Activated naive CD4-positive, alpha-beta T cell treated with anti-CD3 and anti-CD28 coated beads for 36 hours (primary cell): ENCODE measurements at regions not wholly inside any gene's neighbourhood (a gene's known extent, or its start where the extent isn't known, plus 50 kb on each side); places are given as distances from the start of the nearest gene placed in this dataset.
A peak's percentile ranks its signal among the peaks of the same experiment; 100 is the strongest.

ENCODE experiments used
- CTCF ChIA-PET: fragments of 350-600 bp; sonication (Branson Sonifier 250); formaldehyde crosslinking; loops from one replicate; lab custom pipeline; 2021; ENCODE audit warnings: antibody characterized with exemption; lab: Charles Lee
- DNase-seq: peaks from one replicate; pipeline ENCODE4 v3.0.0-alpha.2; 2020
- H3K27ac Mint-ChIP-seq: one replicate; pipeline ENCODE4 v1.8.0; 2021; ENCODE audit warnings: mild to moderate bottlenecking, mixed read lengths
- H3K27me3 Mint-ChIP-seq: one replicate; pipeline ENCODE4 v1.8.0; 2021; ENCODE audit warnings: low read depth, mixed read lengths
- H3K36me3 Mint-ChIP-seq: one replicate; pipeline ENCODE4 v1.8.0; 2021; ENCODE audit warnings: low read depth, mixed read lengths
- H3K4me1 Mint-ChIP-seq: one replicate; pipeline ENCODE4 v1.8.0; 2021; ENCODE audit warnings: low read depth, mixed read lengths
- H3K4me3 Mint-ChIP-seq: one replicate; pipeline ENCODE4 v1.8.0; 2021; ENCODE audit warnings: mild to moderate bottlenecking, moderate library complexity, mixed read lengths
- H3K9me3 Mint-ChIP-seq: one replicate; pipeline ENCODE4 v1.8.0; 2021; ENCODE audit warnings: mixed read lengths
- intact Hi-C: fragments of 100-400 bp; cut with micrococcal nuclease; formaldehyde crosslinking; loops from one replicate; pipeline ENCODE4 v1.15.1; 2023

DNA sequence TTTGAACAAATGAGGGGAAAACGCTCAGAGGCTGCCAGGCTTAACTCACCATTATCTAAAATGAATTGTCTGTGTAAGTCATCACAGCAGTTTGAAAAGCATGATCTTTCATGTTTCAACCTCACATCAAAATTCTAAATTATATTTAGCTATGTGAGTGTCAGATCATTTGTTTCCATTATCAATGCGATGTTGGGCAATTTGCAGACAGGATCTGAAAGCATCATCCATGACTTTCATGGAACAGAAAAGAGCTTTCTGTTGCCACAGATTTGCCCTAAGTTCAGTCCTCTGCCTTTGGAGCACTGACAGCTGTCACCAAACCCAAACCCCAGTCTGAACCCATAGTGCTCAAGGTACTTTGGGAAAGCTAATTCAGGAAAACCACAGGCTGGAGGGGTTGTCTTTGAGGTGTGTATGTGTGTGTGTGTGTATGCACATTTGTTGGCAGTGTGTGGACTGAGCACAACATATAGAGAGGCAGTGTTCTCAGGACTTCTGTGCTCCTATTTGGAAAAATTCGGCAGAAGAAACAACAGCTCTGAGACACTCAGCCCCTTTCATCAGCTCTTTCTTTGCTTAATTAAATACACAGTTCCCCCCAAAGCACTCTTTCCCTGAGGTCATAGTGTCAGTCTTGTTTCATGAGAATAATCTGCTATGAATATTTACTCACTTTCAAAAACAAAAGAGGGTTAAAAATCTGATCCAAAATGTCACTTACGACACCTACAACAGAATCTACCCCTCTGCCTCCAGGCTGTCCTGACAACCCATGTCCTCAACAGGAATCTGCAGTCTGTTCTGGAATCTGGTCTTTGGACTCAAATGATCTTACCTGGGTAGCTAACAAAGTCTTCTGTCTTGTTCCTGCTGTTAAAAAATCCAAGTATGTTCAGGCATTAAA lies 188.5 kb upstream of the KLF14 start:
- no peak for DNase-seq
- H3K9me3 Mint-ChIP-seq: no peaks in the 10 kb centered on the region
- H3K27ac Mint-ChIP-seq: peak overlapping the region; percentile 82
- H3K27me3 Mint-ChIP-seq: no peaks in the 10 kb centered on the region
- H3K4me3 Mint-ChIP-seq: no peak overlapping the region
- H3K36me3 Mint-ChIP-seq: peaks cover 67% of the 10 kb centered on the region
- CTCF ChIA-PET: interaction anchor here (0.7 to 1.3 kb wide), 6 partner anchors 8 to 36 kb away, joined by 3 to 6 read pairs (median 3); no protein-coding TSS in a partner anchor
- intact Hi-C loops: no loop called here
- H3K4me1 Mint-ChIP-seq: peaks cover 96% of the 10 kb centered on the region

DNA sequence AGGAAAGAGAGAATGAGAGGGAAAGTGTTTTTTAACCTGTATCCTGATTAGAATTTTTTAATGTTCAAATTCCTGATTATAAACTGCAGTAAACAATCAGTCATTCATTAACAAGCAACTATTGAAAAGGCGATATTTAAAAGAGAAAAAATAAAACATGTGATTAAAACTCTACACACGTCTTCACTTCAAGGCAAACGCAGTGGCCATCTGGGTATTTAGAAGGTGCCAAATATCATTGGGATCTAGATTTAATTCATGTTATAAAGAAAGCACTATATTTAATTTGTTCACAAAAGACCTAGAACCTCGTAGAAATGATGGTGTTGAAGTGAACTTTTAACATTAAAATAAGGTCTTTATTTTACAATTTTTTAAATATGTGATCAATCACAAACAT lies 189.4 kb upstream of the KLF14 start:
- CTCF ChIA-PET: interaction anchor here (1.0 kb wide), 1 partner anchor 27 kb away, joined by 3 read pairs; no protein-coding TSS in a partner anchor
- no peak overlapping the region for H3K4me3 Mint-ChIP-seq

DNA sequence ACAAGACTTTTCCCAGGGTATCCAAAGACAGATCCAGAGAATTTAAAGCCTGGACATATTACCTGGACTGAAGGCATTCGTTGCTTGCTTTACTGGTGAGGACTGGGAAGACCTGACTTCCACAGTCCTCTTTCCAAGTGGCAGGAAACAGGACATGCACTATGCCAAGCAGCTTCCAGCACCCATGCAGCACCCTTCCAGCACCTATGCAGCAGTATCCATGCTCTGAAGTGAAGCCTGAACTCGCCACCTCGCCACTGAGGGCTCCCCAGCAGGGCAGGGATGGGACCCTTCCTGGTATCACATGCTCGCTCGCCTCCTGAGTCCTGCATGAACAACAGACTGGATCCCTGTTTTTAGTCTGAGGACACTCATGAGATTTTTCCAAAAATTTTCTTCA lies 189.9 kb upstream of the KLF14 start:
- CTCF ChIA-PET: no interaction called here
- Mint-ChIP-seq H3K4me1 (peaks cover 95% of the 10 kb centered on the region), H3K27ac (peak overlapping the region; percentile 94), H3K9me3 (no peaks in the 10 kb centered on the region), H3K4me3 (no peak overlapping the region), H3K27me3 (no peaks in the 10 kb centered on the region), H3K36me3 (peaks cover 69% of the 10 kb centered on the region)
- no peak for DNase-seq
- intact Hi-C loops: no loop called here

More for the DNA sequence above, 189.4 kb upstream of the KLF14 start:
- H3K9me3 Mint-ChIP-seq: no peaks in the 10 kb centered on the region
- H3K27ac Mint-ChIP-seq: peak overlapping the region; percentile 82
- peaks cover 96% of the 10 kb centered on the region for H3K4me1 Mint-ChIP-seq
- H3K36me3 Mint-ChIP-seq: peaks cover 69% of the 10 kb centered on the region
- intact Hi-C loops: no loop called here
- no peaks in the 10 kb centered on the region for H3K27me3 Mint-ChIP-seq
- DNase-seq: no peak

DNA sequence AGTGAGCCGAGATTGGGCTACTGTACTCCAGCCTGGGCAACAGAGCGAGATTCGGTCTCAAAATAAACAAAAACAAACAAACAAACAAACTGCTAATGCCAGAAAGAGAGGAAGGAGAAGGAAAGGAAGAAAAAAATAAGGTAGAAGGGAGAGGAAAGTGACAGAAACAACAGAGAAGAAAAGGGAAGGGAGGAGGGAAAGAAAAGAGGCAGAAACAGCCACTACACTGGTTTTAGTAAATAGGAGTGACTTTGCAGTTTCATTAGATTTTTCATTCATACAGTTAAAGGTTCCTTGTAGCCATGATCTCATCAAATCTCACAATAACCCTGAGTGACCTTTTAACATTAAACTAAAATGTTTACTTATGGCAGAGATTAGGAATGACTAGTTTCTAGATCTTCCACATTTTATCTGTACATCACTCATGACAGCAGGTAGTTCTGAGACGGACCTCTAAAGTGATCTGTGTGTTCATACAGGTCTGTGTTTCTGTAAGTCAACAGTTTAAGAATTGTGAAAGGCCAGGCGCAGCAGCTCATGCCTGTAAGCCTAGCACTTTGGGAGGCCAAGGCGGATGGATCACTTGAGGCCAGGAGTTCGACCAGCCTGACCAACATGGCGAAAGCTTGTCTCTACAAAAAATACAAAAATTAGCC lies 191.3 kb upstream of the KLF14 start:
- Mint-ChIP-seq H3K9me3 (no peaks in the 10 kb centered on the region), H3K4me1 (peaks cover 93% of the 10 kb centered on the region), H3K36me3 (peaks cover 67% of the 10 kb centered on the region), H3K4me3 (no peak overlapping the region), H3K27ac (peak overlapping the region; percentile 94), H3K27me3 (no peaks in the 10 kb centered on the region)
- CTCF ChIA-PET: interaction anchor here (0.8 to 1.2 kb wide), 2 partner anchors 11 to 14 kb away, joined by 3 to 5 read pairs; no protein-coding TSS in a partner anchor
- DNase-seq: no peak
- intact Hi-C loops: no loop called here

DNA sequence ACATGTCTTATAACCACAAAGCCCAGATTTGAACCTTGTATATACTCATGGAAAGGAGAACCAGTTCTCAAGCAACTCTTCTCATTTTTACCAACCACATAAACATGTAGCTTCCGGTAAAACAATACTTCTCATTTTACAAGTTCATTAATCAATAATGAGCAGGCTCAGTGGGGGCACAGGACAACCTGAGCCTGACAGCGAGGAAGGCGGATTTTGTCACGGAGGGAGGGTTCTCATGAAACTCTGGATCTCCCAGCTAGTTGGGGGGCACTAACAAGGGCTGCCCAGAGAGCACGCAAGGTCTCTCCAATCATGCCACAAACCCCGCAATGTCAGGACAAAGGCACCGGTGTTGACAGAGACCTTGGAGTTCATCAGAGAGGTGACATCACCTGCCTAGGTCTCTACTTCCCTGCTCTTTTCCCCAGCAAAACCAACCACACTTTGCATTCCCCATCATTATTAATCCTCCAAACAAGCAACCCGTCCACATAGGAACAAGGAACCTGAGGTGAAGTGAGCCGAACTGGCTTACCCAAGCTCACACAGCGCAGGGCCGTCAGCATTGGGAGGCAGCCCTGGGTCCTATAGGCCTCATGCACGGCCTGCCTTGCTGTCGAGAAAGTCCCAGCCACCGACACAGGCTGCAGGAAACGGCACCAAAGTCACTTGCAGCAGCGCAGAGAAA lies 192.1 kb upstream of the KLF14 start:
- Mint-ChIP-seq H3K36me3 (peaks cover 65% of the 10 kb centered on the region), H3K27me3 (no peaks in the 10 kb centered on the region), H3K4me3 (no peak overlapping the region), H3K9me3 (no peaks in the 10 kb centered on the region), H3K4me1 (peaks cover 93% of the 10 kb centered on the region), H3K27ac (peak overlapping the region; percentile 94)
- CTCF ChIA-PET: interaction anchor here (1.0 to 1.2 kb wide), 2 partner anchors 13 to 30 kb away, joined by 3 to 5 read pairs; no protein-coding TSS in a partner anchor
- peak; percentile 61 for DNase-seq
- intact Hi-C loops: loop anchor here (1.0 kb wide), 2 partner anchors 8 to 13 kb away; no protein-coding TSS in a partner anchor

DNA sequence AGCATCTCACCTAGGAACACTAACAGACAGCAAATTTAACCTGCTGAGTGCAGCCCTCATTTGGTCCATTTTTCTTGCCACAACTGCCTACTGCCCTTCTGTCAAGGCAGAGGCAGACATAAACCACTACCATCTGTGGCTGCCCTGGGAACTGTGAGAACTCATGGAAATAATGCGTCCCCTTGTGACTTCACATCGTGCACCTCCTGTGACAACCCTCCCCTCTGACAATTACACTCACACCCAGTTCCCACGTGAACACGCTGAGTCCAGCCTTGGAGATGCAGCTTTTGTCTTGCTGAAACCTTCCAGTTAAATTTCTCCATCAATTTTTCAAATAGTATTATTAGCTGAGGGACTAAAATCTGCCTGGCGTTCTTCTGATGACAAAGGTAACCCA lies 193.1 kb upstream of the KLF14 start:
- Mint-ChIP-seq H3K9me3 (no peaks in the 10 kb centered on the region), H3K36me3 (peaks cover 69% of the 10 kb centered on the region), H3K27me3 (no peaks in the 10 kb centered on the region), H3K4me1 (peaks cover 93% of the 10 kb centered on the region), H3K27ac (peak overlapping the region; percentile 94), H3K4me3 (no peak overlapping the region)
- intact Hi-C loops: no loop called here
- no peak for DNase-seq
- CTCF ChIA-PET: interaction anchor here (1.2 kb wide), 1 partner anchor 30 kb away, joined by 4 read pairs; no protein-coding TSS in a partner anchor

DNA sequence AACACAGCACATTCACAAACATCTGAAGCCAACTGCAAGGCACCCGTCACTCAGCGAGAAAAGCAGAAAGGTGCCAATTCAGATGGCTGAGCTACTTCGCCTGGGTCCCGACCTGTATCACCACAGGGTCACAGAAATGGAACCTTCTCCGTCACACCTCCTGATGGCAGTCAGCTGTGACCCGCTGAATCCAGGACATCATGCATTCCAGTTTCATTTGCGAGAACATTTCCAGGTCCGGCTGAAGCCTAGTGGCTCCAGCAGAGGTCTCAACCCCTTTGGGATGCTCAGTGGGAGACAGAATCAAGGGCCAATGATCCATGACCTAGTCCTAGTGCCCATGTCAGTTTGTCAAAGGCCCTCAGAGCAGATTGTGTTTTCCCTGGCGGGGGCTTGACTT lies 193.6 kb upstream of the KLF14 start:
- DNase-seq: no peak
- intact Hi-C loops: no loop called here
- H3K4me3 Mint-ChIP-seq: no peak overlapping the region

DNA sequence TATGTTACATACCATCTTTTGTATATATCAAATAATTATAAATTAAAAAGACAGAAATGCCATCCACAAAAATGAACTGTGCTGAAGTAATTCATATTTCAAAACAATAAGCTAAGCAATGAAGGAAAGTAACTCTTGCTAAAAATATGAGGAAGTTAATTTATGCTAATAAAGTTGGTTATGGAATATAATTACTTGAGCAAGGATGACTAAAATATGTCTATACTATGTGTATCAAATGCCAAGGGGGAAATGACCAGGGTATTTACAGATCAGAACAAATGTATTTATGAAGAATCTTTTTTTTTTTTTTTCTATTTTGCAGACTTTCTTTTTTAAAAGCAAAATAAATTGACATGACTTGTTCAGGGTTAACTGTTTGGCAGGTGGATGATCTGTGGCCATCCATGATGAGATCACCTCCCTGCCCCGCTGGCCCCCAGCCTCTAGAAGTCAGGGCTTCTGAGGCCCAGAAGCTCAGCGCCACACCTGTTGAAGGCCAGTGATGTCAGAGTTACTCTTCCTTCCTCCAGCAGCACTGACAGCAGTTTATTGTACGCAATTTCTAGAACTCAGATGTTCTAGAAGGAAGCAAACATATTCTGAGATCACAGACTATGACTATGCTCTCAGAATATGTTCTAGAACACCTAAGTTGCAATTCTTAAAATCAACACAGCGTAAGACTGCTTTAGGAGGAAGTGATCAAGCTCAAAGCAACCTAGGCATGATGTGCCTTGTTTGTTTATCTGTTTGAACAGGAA lies 196.1 kb upstream of the KLF14 start:
- no peak overlapping the region for H3K4me3 Mint-ChIP-seq
- H3K4me1 Mint-ChIP-seq: peaks cover 92% of the 10 kb centered on the region
- peaks cover 73% of the 10 kb centered on the region for H3K36me3 Mint-ChIP-seq
- no peaks in the 10 kb centered on the region for H3K27me3 Mint-ChIP-seq
- intact Hi-C loops: no loop called here
- peak overlapping the region; percentile 91 for H3K27ac Mint-ChIP-seq
- DNase-seq: peak; percentile 42
- CTCF ChIA-PET: interaction anchor here (0.9 to 2.4 kb wide), 4 partner anchors 21 to 110 kb away, joined by 3 to 7 read pairs (median 4); no protein-coding TSS in a partner anchor
- H3K9me3 Mint-ChIP-seq: no peaks in the 10 kb centered on the region

More for the DNA sequence above, 193.6 kb upstream of the KLF14 start:
- Mint-ChIP-seq H3K36me3 (peaks cover 71% of the 10 kb centered on the region), H3K27ac (peak overlapping the region; percentile 94), H3K27me3 (no peaks in the 10 kb centered on the region), H3K4me1 (peaks cover 91% of the 10 kb centered on the region), H3K9me3 (no peaks in the 10 kb centered on the region)
- CTCF ChIA-PET: interaction anchor here (0.6 to 1.2 kb wide), 2 partner anchors 31 to 619 kb away, joined by 3 to 4 read pairs; no protein-coding TSS in a partner anchor

DNA sequence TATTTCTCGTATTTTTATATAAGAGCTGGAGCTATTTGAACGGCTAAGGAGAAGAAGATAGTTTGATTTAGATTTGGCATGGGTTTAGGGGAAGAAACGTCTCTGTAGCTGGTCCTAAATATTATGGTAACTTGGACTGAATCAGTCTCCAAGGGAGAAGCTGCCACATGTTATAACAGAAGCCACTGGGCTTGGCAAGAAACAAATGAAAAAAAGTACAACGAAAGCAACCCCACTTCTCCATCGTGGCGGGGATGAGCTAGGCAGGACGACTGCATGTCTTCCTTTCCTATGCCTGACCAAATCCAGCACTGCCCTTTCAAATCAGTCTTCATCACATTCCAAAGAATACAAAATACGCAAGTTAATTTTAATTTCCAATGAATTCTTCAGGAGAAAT lies 196.7 kb upstream of the KLF14 start:
- H3K9me3 Mint-ChIP-seq: no peaks in the 10 kb centered on the region
- DNase-seq: no peak
- CTCF ChIA-PET: interaction anchor here (0.9 to 2.4 kb wide), 5 partner anchors 22 to 109 kb away, joined by 3 to 9 read pairs (median 4); no protein-coding TSS in a partner anchor
- peak overlapping the region; percentile 91 for H3K27ac Mint-ChIP-seq
- H3K4me3 Mint-ChIP-seq: no peak overlapping the region
- no peaks in the 10 kb centered on the region for H3K27me3 Mint-ChIP-seq
- intact Hi-C loops: no loop called here
- H3K4me1 Mint-ChIP-seq: peaks cover 92% of the 10 kb centered on the region
- peaks cover 72% of the 10 kb centered on the region for H3K36me3 Mint-ChIP-seq

DNA sequence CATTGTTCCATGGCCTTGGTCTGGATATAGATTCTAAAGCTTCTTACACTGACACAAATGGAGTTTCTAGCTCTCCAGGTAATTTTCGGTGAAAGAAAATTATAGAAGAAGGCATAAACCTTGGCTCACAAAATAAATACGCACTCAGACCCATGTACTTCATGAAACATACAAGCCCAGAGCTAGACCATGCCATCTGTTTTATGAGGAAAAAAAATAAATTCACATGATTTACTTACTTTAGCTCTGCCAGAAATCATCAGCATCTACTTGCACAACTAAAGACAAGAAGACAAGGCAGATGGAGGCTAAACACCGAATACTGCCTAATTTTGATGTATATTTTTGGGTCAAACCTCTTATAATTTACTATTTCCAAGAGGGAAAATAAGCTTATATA lies 197.4 kb upstream of the KLF14 start:
- Mint-ChIP-seq H3K4me1 (peaks cover 92% of the 10 kb centered on the region), H3K27ac (peak overlapping the region; percentile 91), H3K36me3 (peaks cover 72% of the 10 kb centered on the region), H3K9me3 (no peaks in the 10 kb centered on the region), H3K4me3 (no peak overlapping the region), H3K27me3 (no peaks in the 10 kb centered on the region)
- CTCF ChIA-PET: interaction anchor here (0.9 to 1.9 kb wide), 4 partner anchors 29 to 109 kb away, joined by 3 to 9 read pairs (median 4); no protein-coding TSS in a partner anchor
- DNase-seq: no peak
- intact Hi-C loops: no loop called here

DNA sequence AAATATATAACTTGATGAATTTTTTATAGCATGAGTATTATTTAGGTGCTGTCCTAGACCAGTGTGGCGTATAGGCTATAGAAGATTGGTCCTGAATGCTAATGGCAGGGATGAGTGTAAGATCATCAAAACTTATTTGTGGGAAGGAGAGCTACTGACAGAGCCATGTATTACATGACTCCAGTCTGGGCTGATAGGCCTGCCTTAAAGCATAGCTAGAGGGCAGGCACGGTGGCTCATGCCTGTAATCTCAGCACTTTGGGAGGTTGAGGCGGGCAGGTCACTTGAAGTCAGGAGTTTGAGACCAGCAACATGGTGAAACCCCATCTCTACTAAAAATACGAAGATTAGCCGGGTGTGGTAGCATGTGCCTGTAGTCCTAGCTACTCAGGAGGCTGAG lies 198.1 kb upstream of the KLF14 start:
- peak overlapping the region; percentile 91 for H3K27ac Mint-ChIP-seq
- H3K36me3 Mint-ChIP-seq: peaks cover 76% of the 10 kb centered on the region
- CTCF ChIA-PET: interaction anchor here (0.9 to 1.9 kb wide), 3 partner anchors 28 to 75 kb away, joined by 4 to 9 read pairs (median 5); no protein-coding TSS in a partner anchor
- H3K4me3 Mint-ChIP-seq: no peak overlapping the region
- H3K4me1 Mint-ChIP-seq: peaks cover 92% of the 10 kb centered on the region
- DNase-seq: no peak
- intact Hi-C loops: no loop called here
- H3K9me3 Mint-ChIP-seq: no peaks in the 10 kb centered on the region
- H3K27me3 Mint-ChIP-seq: no peaks in the 10 kb centered on the region
